ENCODE measurements at regions not wholly inside any gene's neighbourhood (a gene's known extent, or its start where the extent isn't known, plus 50 kb on each side); places are given as distances from the start of the nearest gene placed in this dataset.
"Not testable (repeated sequence)": the region's sequence is repeated elsewhere in the genome, so short reads cannot be mapped to it uniquely, and the experiment has no call there.

- DNase-seq, result no peak
Observed at GRCh38 chr3:89533275-89533674, 425.9 kb downstream of the EPHA3 start.

GRCh38 chr3:89554587-89554986, 447.2 kb downstream of the EPHA3 start:
- DNase-seq, result not testable (repeated sequence)

- DNase-seq, result no peak
Observed at GRCh38 chr3:89558711-89559110, 451.3 kb downstream of the EPHA3 start.

GRCh38 chr3:89560568-89560967, 453.1 kb downstream of the EPHA3 start:
- DNase-seq, result no peak

GRCh38 chr3:89562373-89562772, 455.0 kb downstream of the EPHA3 start:
- no peak for DNase-seq

GRCh38 chr3:89565098-89565497, 457.7 kb downstream of the EPHA3 start:
- no peak for DNase-seq

GRCh38 chr3:89570465-89570864, 463.0 kb downstream of the EPHA3 start:
- no peak for DNase-seq

GRCh38 chr3:89571298-89571697, 463.9 kb downstream of the EPHA3 start:
- DNase-seq, result no peak

- DNase-seq, result no peak
Observed at GRCh38 chr3:89571707-89572106, 464.3 kb downstream of the EPHA3 start.

GRCh38 chr3:89572261-89572660, 464.8 kb downstream of the EPHA3 start:
- DNase-seq, result no peak

- no peak for DNase-seq
Observed at GRCh38 chr3:89576417-89576816, 469.0 kb downstream of the EPHA3 start.

GRCh38 chr3:89577637-89578530, 470.5 kb downstream of the EPHA3 start:
- no peak for DNase-seq

- no peak for DNase-seq
Observed at GRCh38 chr3:89580859-89581258, 473.4 kb downstream of the EPHA3 start.

- DNase-seq, result no peak
Observed at GRCh38 chr3:89584398-89584797, 477.0 kb downstream of the EPHA3 start.

- no peak for DNase-seq
Observed at GRCh38 chr3:89586256-89586655, 478.8 kb downstream of the EPHA3 start.

- no peak for DNase-seq
Observed at GRCh38 chr3:89586676-89587075, 479.3 kb downstream of the EPHA3 start.

GRCh38 chr3:89606151-89606550, 498.7 kb downstream of the EPHA3 start:
- DNase-seq, result no peak

GRCh38 chr3:89612027-89612426, 504.6 kb downstream of the EPHA3 start:
- DNase-seq, result no peak

GRCh38 chr3:89613241-89613640, 505.8 kb downstream of the EPHA3 start:
- no peak for DNase-seq

- DNase-seq, result no peak
Observed at GRCh38 chr3:89617706-89618105, 510.3 kb downstream of the EPHA3 start.

GRCh38 chr3:89619263-89619662, 511.8 kb downstream of the EPHA3 start:
- DNase-seq, result no peak

- no peak for DNase-seq
Observed at GRCh38 chr3:89622063-89622700, 514.8 kb downstream of the EPHA3 start.

GRCh38 chr3:89624494-89624893, 517.1 kb downstream of the EPHA3 start:
- no peak for DNase-seq

- no peak for DNase-seq
Observed at GRCh38 chr3:89625945-89626344, 518.5 kb downstream of the EPHA3 start.
